HepG2 (cell line): ENCODE measurements at regions not wholly inside any gene's neighbourhood (a gene's known extent, or its start where the extent isn't known, plus 50 kb on each side); places are given as distances from the start of the nearest gene placed in this dataset.

Source experiments
- ATAC-seq: fragments of 200-7000 bp; cut with Tn5 transposase; 3 replicates; pipeline ENCODE4 v1.9.1; 2020; ENCODE audit warnings: mild to moderate bottlenecking, moderate library complexity
- BruUV-seq: library from RNA; stranded (reverse); fragments of 400-500 nt; replicated peaks from 2 replicates; lab custom pipeline; 2021; lab: Mats Ljungman, UMichigan
- CTCF ChIA-PET: fragments of 300-600 bp; formaldehyde crosslinking; extraction: SDS; loops from one replicate; lab custom pipeline; 2021; ENCODE audit warnings: low total read pairs, inconsistent platforms, low intra/inter-chr PET ratio; lab: Yijun Ruan, JAX
- POLR2A ChIA-PET: fragments of 350-600 bp; sonication (Branson Sonifier 250); formaldehyde crosslinking; loops from one replicate; lab custom pipeline; 2020; ENCODE audit warnings: antibody characterized with exemption, inconsistent platforms; lab: Yijun Ruan, JAX
- DNase-seq: peaks from one replicate; pipeline ENCODE4 v3.0.0-alpha.2; 2015; ENCODE audit warnings: low spot score
- FAIRE-seq: peaks from 3 replicates; lab custom pipeline; 2011; peaks lifted over from hg19 to GRCh38; lab: Jason Lieb, UNC
- H2AFZ ChIP-seq: one replicate; pipeline ENCODE4 v1.6.1; 2011; ENCODE audit warnings: low read length, inconsistent platforms
- H3K27ac ChIP-seq: fragments of 300-600 bp; 3 replicates; pipeline ENCODE4 v1.8.0; 2011; ENCODE audit warnings: mixed run types, mild to moderate bottlenecking, mixed read lengths, low read length, inconsistent platforms; ENCODE audit not compliant: insufficient read depth; ENCODE audit errors: extremely low read length
- H3K27me3 ChIP-seq, 2 experiments: fragments of 200-600 bp in 1 of 2; 2 replicates in 1 of 2; 3 replicates in 1 of 2; pipeline versions ENCODE4 v1.6.0 to v1.8.0; 2011; ENCODE audit warnings: low read length in 2 of 2, mild to moderate bottlenecking in 2 of 2, moderate library complexity in 2 of 2, inconsistent platforms in 1 of 2; ENCODE audit not compliant: insufficient read depth in 2 of 2, control insufficient read depth in 1 of 2
- H3K36me3 ChIP-seq, 2 experiments: fragments of 200-600 bp in 1 of 2; replicated peaks in 1 of 2; 2 replicates in 1 of 2; 3 replicates in 1 of 2; pipeline versions ENCODE4 v1.5.1 to v1.8.0; 2011; ENCODE audit warnings: low read length in 2 of 2, inconsistent platforms in 1 of 2; ENCODE audit not compliant: insufficient read depth in 2 of 2, control insufficient read depth in 1 of 2
- H3K4me1 ChIP-seq: 2 replicates; pipeline ENCODE4 v1.5.1; 2012; ENCODE audit warnings: low read length, inconsistent platforms; ENCODE audit not compliant: insufficient read depth
- H3K4me2 ChIP-seq: 2 replicates; pipeline ENCODE4 v1.6.0; 2011; ENCODE audit warnings: low read depth, low read length, inconsistent platforms
- H3K4me3 ChIP-seq, 3 experiments: fragments of 200-600 bp in 1 of 3; sonication (generic), shearing (Covaris generic) in 1 of 3; replicated peaks in 1 of 3; 2 replicates each; pipeline ENCODE4 v1.5.1; 2011 to 2016; ENCODE audit warnings: low read length in 3 of 3, inconsistent platforms in 2 of 3, low read depth in 2 of 3, mild to moderate bottlenecking in 2 of 3, control low read depth in 1 of 3, mixed read lengths in 1 of 3; ENCODE audit not compliant: insufficient read depth in 1 of 3
- H3K79me2 ChIP-seq: one replicate; pipeline ENCODE4 v1.6.1; 2011; ENCODE audit warnings: low read length, inconsistent platforms; ENCODE audit not compliant: insufficient read depth
- H3K9ac ChIP-seq: 2 replicates; pipeline ENCODE4 v1.6.0; 2011; ENCODE audit warnings: mild to moderate bottlenecking, low read depth, low read length, inconsistent platforms; ENCODE audit not compliant: insufficient read depth
- H3K9me3 ChIP-seq: 2 replicates; pipeline ENCODE4 v1.5.1; 2012; ENCODE audit warnings: mild to moderate bottlenecking, low read length
- H4K20me1 ChIP-seq: 2 replicates; pipeline ENCODE4 v1.6.0; 2011; ENCODE audit warnings: inconsistent platforms, mild to moderate bottlenecking, low read length, moderate library complexity; ENCODE audit not compliant: insufficient read depth
- ARNT ChIP-seq: fragments of 450-650 bp; IDR thresholded peaks from 2 replicates; pipeline ENCODE4 v1.6.1; 2017
- ARNTL ChIP-seq: sonication (generic); formaldehyde crosslinking; IDR thresholded peaks from 2 replicates; pipeline ENCODE4 v1.4.0; 2020; ENCODE audit warnings: mild to moderate bottlenecking, missing genetic modification reagents
- PBX2 ChIP-seq: IDR thresholded peaks from 2 replicates; pipeline ENCODE4 v1.6.1; 2016; ENCODE audit warnings: control low read depth
- TAF1 ChIP-seq: sonication (generic); formaldehyde crosslinking; IDR thresholded peaks from 2 replicates; pipeline ENCODE4 v1.4.0; 2020; ENCODE audit warnings: missing genetic modification reagents
- THYN1 ChIP-seq: sonication (generic); formaldehyde crosslinking; IDR thresholded peaks from 2 replicates; pipeline ENCODE4 v1.8.1; 2023; ENCODE audit warnings: low read depth, mild to moderate bottlenecking, moderate library complexity, missing genetic modification reagents, borderline replicate concordance
- U2AF2 ChIP-seq: fragments of 200-400 bp; formaldehyde crosslinking; IDR thresholded peaks from 2 replicates; pipeline ENCODE4 v1.6.1; 2017; ENCODE audit warnings: low read depth, mild to moderate bottlenecking, low read length
- ZNF510 ChIP-seq: sonication (generic); formaldehyde crosslinking; IDR thresholded peaks from 2 replicates; pipeline ENCODE4 v1.4.0; 2020; ENCODE audit warnings: low read depth, mild to moderate bottlenecking, missing genetic modification reagents
- ZNF543 ChIP-seq: sonication (generic); formaldehyde crosslinking; IDR thresholded peaks from 2 replicates; pipeline ENCODE4 v1.4.0; 2020; ENCODE audit warnings: mild to moderate bottlenecking, missing genetic modification reagents
- ZNF703 ChIP-seq: sonication (generic); formaldehyde crosslinking; IDR thresholded peaks from 2 replicates; pipeline ENCODE4 v1.5.1; 2020; ENCODE audit warnings: missing genetic modification reagents, mild to moderate bottlenecking, moderate library complexity, borderline replicate concordance
- ZNF766 ChIP-seq: sonication (generic); formaldehyde crosslinking; IDR thresholded peaks from 2 replicates; pipeline ENCODE4 v1.5.0; 2020; ENCODE audit warnings: missing genetic modification reagents, borderline replicate concordance
- WGBS: methylation state at CpG from one replicate; pipeline ENCODE4 v1.1.6; 2017; ENCODE audit warnings: low lambda C conversion rate; 5-methylcytosine and 5-hydroxymethylcytosine counted together
- in situ Hi-C: cut with HindIII; loops from 2 replicates; pipeline ENCODE4 v1.10.0; 2017; ENCODE audit warnings: low pct_unique_long_range_greater_than_20kb; ENCODE audit not compliant: extremely low pct_ligation_motif_present
- intact Hi-C: fragments of 100-400 bp; cut with micrococcal nuclease; formaldehyde crosslinking; loops from one replicate; pipeline ENCODE4 v1.10.0; 2022; ENCODE audit not compliant: unreplicated experiment

GRCh38 chr2:136057802-136058140 lies 60.2 kb downstream of the CXCR4 start:
- ATAC-seq (no peak), FAIRE-seq (no peak), DNase-seq (no peak)
- Histone ChIP-seq H3K4me3 (no peak overlapping the region), H3K36me3 (no peaks in the 10 kb centered on the region), H3K9ac (no peak overlapping the region), H3K4me2 (no peak overlapping the region), H3K27me3 (no peaks in the 10 kb centered on the region), H3K9me3 (no peaks in the 10 kb centered on the region), H3K27ac (no peak overlapping the region), H3K4me1 (no peaks in the 10 kb centered on the region), H3K79me2 (no peaks in the 10 kb centered on the region), H2AFZ (no peak overlapping the region), H4K20me1 (no peaks in the 10 kb centered on the region)
- intact Hi-C loops, result no loop called here
- no TSS peak for BruUV-seq
- WGBS, result 0% methylated on average over 1 of the region's 1 CpG
- in situ Hi-C loops, result no loop called here
- TF ChIP-seq ZNF510 (CRISPR knock-in tag), result no peak
- TF ChIP-seq THYN1 (CRISPR knock-in tag), result no peak
- TF ChIP-seq U2AF2, result no peak
- TF ChIP-seq ZNF703 (CRISPR knock-in tag), result no peak
- TF ChIP-seq ZNF543 (CRISPR knock-in tag), result no peak
- no peak for TF ChIP-seq ARNT
- no peak for TF ChIP-seq PBX2 (CRISPR knock-in tag)
- TF ChIP-seq ARNTL (CRISPR knock-in tag), result no peak
- no peak for TF ChIP-seq ZNF766 (CRISPR knock-in tag)
- no peak for TF ChIP-seq TAF1
- POLR2A ChIA-PET, result no interaction called here
- CTCF ChIA-PET, result no interaction called here
